ENCODE measurements at regions not wholly inside any gene's neighbourhood (a gene's known extent, or its start where the extent isn't known, plus 50 kb on each side); places are given as distances from the start of the nearest gene placed in this dataset.

DNA sequence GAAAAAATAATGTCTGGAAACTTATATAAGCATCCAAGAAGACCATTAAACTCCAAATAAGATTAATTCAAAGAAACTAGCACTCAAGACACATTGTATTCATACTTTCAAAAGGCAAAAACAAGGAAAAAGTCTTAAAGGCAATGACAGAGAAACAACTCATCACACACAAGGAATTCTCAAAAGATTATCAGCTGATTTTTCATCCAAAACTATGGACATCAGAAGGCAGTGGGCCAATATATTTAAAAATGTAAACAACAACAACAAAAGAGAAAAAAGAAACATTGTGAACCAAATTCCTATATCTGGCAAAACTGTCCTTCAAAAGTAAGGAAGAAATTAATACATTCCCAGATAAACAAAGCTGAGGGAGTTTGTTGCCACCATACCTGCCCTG, 711.4 kb upstream of the GALNTL6 start:
- Histone ChIP-seq H3K36me3 (replicated peaks in 1 of 2; ENCODE audit: insufficient read depth in 1 of 2, low read depth in 2 of 2) (no peaks in the 10 kb centered on the region), H3K9me3 (no peaks in the 10 kb centered on the region), H3K27ac (no peak overlapping the region), H3K27me3 (no peaks in the 10 kb centered on the region), H3K4me1 (no peaks in the 10 kb centered on the region), H3K4me3 (no peak overlapping the region)
- no peak for ATAC-seq
- TF ChIP-seq POLR2A (IDR thresholded peaks at IDR 0.05) = no peak
- TF ChIP-seq, protein P1, sequence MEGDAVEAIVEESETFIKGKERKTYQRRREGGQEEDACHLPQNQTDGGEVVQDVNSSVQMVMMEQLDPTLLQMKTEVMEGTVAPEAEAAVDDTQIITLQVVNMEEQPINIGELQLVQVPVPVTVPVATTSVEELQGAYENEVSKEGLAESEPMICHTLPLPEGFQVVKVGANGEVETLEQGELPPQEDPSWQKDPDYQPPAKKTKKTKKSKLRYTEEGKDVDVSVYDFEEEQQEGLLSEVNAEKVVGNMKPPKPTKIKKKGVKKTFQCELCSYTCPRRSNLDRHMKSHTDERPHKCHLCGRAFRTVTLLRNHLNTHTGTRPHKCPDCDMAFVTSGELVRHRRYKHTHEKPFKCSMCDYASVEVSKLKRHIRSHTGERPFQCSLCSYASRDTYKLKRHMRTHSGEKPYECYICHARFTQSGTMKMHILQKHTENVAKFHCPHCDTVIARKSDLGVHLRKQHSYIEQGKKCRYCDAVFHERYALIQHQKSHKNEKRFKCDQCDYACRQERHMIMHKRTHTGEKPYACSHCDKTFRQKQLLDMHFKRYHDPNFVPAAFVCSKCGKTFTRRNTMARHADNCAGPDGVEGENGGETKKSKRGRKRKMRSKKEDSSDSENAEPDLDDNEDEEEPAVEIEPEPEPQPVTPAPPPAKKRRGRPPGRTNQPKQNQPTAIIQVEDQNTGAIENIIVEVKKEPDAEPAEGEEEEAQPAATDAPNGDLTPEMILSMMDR (IDR thresholded peaks at IDR 0.05) = no peak
- DNase-seq = no peak
- intact Hi-C loops (cut with DNase I) = no loop called here

DNA sequence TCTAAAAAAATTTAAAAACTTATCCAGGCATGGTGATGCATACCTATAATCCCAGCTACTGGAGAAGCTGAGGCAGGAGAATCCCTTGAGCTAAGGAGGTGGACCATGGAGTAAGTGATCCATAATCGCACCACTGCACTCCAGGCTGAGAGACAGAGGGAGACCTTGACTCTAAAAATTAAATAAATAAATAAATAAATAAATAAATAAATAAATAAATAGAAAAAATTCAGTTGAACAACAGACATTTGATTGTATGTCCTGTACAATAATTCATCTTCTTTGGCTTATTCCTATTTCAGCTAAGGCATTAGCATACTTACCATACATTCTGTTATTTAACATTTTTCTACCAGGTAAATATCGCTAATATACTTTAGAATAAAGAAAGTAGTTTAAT, 726.1 kb upstream of the GALNTL6 start:
- H3K36me3 ChIP-seq (replicated peaks in 1 of 2; ENCODE audit: insufficient read depth in 1 of 2, low read depth in 2 of 2) = no peaks in the 10 kb centered on the region
- ATAC-seq (no peak), DNase-seq (no peak)
- no peak overlapping the region for H3K4me3 ChIP-seq
- H3K4me1 ChIP-seq = no peaks in the 10 kb centered on the region
- intact Hi-C loops (cut with DNase I) = no loop called here
- no peak overlapping the region for H3K27ac ChIP-seq
- no peaks in the 10 kb centered on the region for H3K9me3 ChIP-seq
- WGBS, 2 donors = 95 to 97% methylated on average over 2 of the region's 2 CpGs
- TF ChIP-seq, protein P1 (IDR thresholded peaks at IDR 0.05) = no peak
- no peak for TF ChIP-seq POLR2A (IDR thresholded peaks at IDR 0.05)
- H3K27me3 ChIP-seq = no peaks in the 10 kb centered on the region

DNA sequence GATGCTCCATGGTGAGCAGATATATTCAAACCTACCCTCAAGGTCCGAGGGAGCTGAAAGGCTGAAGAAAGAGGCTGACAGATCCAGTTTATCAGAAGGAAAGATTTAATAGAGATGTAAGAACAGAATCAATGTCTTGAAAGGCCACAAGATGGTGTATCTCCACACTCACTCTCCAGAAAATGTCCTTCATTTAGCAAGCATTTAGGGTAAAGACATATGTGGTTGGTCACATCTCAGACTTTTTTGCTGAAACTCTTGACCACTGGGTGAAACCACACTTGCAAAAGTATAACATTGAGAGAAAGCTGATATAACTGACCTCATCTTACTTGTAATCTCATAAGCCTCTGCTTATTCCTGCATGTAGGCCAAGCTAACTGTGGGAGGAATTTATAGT, 745.8 kb upstream of the GALNTL6 start:
- no peaks in the 10 kb centered on the region for H3K4me1 ChIP-seq
- ATAC-seq = no peak
- no peak for DNase-seq
- no peak for TF ChIP-seq POLR2A (IDR thresholded peaks at IDR 0.05)
- TF ChIP-seq, protein P1 (IDR thresholded peaks at IDR 0.05) = peak in 4 of 7 experiments; percentile 7 to 36 (median 32)
- no peaks in the 10 kb centered on the region for H3K27me3 ChIP-seq
- no peaks in the 10 kb centered on the region for H3K9me3 ChIP-seq
- intact Hi-C loops (cut with DNase I) = no loop called here
- H3K4me3 ChIP-seq = no peak overlapping the region
- no peaks in the 10 kb centered on the region for H3K36me3 ChIP-seq (replicated peaks in 1 of 2; ENCODE audit: insufficient read depth in 1 of 2, low read depth in 2 of 2)
- WGBS, 2 donors = 28 to 52% methylated on average over 1 of the region's 1 CpG
- H3K27ac ChIP-seq = no peak overlapping the region

DNA sequence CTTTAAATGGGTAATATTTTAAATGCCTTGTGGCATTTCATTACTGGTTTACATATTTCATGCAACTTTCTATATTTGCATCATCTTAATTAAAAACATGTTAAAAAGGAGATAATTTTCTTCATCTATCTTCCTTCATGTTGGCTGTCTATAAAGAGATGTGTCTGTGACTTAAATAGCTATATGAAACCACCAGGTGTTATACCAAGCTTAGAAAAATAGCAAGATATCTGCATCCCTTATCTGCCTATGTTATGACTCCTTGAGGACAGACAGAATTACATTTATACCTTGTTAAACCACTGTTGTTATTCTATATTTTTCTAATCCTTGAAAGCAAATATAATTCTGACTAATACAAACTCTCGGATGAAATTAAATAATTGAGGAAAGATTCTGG, 763.8 kb upstream of the GALNTL6 start:
- no peak overlapping the region for H3K4me3 ChIP-seq
- intact Hi-C loops (cut with DNase I) = no loop called here
- DNase-seq = no peak
- H3K27me3 ChIP-seq = no peaks in the 10 kb centered on the region
- no peaks in the 10 kb centered on the region for H3K9me3 ChIP-seq
- no peak overlapping the region for H3K27ac ChIP-seq
- TF ChIP-seq, protein P1 (IDR thresholded peaks at IDR 0.05) = no peak
- TF ChIP-seq POLR2A (IDR thresholded peaks at IDR 0.05) = no peak
- 72 to 82% methylated on average over 1 of the region's 1 CpG for WGBS, 2 donors
- H3K36me3 ChIP-seq (replicated peaks in 1 of 2; ENCODE audit: insufficient read depth in 1 of 2, low read depth in 2 of 2) = no peaks in the 10 kb centered on the region
- ATAC-seq = no peak
- no peaks in the 10 kb centered on the region for H3K4me1 ChIP-seq

DNA sequence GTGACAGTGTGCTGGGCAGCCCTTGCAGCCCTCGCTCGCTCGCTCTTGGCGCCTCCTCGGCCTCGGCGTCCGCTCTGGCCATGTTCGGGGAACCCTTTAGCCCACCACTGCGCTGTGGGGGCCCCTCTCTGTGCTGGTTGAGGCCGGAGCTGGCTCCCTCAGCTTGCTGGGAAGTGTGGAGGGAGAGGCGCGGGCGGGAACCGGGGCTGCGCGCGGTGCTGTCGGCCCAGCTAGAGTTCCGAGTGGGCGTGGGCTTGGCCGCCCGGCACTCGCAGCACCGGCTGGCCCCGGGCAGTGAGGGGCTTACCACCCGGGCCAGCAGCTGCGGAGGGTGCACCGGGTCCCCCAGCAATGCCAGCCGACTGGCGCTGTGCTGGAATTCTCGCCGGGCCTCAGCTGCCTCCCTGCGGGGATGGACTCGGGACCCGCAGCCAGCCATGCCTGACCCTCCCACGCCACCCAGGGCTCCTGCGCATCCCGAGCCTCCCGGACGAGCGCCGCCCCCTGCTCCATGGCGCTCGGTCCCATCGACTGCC, 770.1 kb upstream of the GALNTL6 start:
- TF ChIP-seq POLR2A (IDR thresholded peaks at IDR 0.05) = no peak
- TF ChIP-seq, protein P1 (IDR thresholded peaks at IDR 0.05) = no peak
- ATAC-seq = no peak

More for the DNA sequence above, 770.1 kb upstream of the GALNTL6 start:
- Histone ChIP-seq H3K9me3 (no peaks in the 10 kb centered on the region), H3K4me1 (no peaks in the 10 kb centered on the region), H3K27me3 (no peaks in the 10 kb centered on the region), H3K36me3 (replicated peaks in 1 of 2; ENCODE audit: insufficient read depth in 1 of 2, low read depth in 2 of 2) (no peaks in the 10 kb centered on the region), H3K27ac (no peak overlapping the region), H3K4me3 (no peak overlapping the region)
- intact Hi-C loops (cut with DNase I) = no loop called here
- DNase-seq = no peak
- WGBS, 2 donors = 97 to 99% methylated on average over 11 to 26 of the region's 46 CpGs

Measured in body of pancreas (tissue), 4 donors.